Right lobe of liver (tissue), 4 donors: ENCODE measurements at regions not wholly inside any gene's neighbourhood (a gene's known extent, or its start where the extent isn't known, plus 50 kb on each side); places are given as distances from the start of the nearest gene placed in this dataset.

ENCODE experiments used
- POLR2A ChIP-seq: fragments of 450-650 bp; IDR thresholded peaks from one replicate; pipeline ENCODE4 v1.6.1; 2017; ENCODE audit warnings: antibody characterized with exemption, mild to moderate bottlenecking
- TF ChIP-seq, protein P1 (sequence below), 4 donors: fragments of 200-600 bp in 3 of 4; fragments of 450-650 bp in 1 of 4; IDR thresholded peaks; one replicate each; pipeline versions ENCODE4 v1.5.1 to v1.8.0; 2016 to 2022; ENCODE audit warnings: antibody characterized with exemption in 4 of 4, mild to moderate bottlenecking in 2 of 4
- donor health status: DM: no; HTN: no; CAD: no.
- donor health status: DM: no; HTN: no; CAD: no.
- donor health status: DM: no; HTN: yes; CAD: no.

DNA sequence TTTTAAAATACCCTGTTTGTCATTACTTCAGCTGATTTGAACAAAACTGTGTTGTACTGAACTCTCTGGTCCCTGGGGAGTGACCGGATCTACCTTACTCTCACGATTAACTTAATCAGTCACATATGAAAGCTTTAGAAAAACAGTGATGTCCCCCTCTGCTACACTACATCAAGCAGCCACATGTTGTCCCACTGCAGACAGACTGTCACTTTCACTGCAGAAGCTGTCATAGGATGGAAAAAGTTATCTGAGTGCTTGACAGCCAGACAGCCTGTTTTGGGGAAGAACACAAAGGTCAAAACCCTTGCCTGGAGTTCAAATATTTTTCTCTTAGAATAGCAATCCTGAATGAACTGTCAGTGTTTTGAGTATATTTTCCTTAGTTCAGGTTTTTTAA lies 546.4 kb downstream of the DTWD2 start:
- TF ChIP-seq, protein P1, sequence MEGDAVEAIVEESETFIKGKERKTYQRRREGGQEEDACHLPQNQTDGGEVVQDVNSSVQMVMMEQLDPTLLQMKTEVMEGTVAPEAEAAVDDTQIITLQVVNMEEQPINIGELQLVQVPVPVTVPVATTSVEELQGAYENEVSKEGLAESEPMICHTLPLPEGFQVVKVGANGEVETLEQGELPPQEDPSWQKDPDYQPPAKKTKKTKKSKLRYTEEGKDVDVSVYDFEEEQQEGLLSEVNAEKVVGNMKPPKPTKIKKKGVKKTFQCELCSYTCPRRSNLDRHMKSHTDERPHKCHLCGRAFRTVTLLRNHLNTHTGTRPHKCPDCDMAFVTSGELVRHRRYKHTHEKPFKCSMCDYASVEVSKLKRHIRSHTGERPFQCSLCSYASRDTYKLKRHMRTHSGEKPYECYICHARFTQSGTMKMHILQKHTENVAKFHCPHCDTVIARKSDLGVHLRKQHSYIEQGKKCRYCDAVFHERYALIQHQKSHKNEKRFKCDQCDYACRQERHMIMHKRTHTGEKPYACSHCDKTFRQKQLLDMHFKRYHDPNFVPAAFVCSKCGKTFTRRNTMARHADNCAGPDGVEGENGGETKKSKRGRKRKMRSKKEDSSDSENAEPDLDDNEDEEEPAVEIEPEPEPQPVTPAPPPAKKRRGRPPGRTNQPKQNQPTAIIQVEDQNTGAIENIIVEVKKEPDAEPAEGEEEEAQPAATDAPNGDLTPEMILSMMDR (IDR thresholded peaks at IDR 0.05) = no peak
- no peak for TF ChIP-seq POLR2A
